ENCODE measurements at regions not wholly inside any gene's neighbourhood (a gene's known extent, or its start where the extent isn't known, plus 50 kb on each side); places are given as distances from the start of the nearest gene placed in this dataset.

GRCh38 chr13:90783273-90783672 is 564.2 kb upstream of the MIR17HG start (continued):
- TF ChIP-seq ZNF462 (CRISPR knock-in tag; IDR thresholded peaks at IDR 0.05), result no peak
- no peak for TF ChIP-seq CREB1 (CRISPR knock-in tag; IDR thresholded peaks at IDR 0.05; ENCODE audit: low read depth)

GRCh38 chr13:90787007-90787406 is 560.5 kb upstream of the MIR17HG start:
- peaks cover 2% of the 10 kb centered on the region; the same call in 2 of the 3 replicates for H3K4me1 Mint-ChIP-seq
- no peak overlapping the region for H3K27ac ChIP-seq (ENCODE audit: low read depth)

More at GRCh38 chr13:90787007-90787406, 560.5 kb upstream of the MIR17HG start:
- Histone ChIP-seq H3K9me2 (ENCODE audit: insufficient read depth) (no peaks in the 10 kb centered on the region), H2AFZ (no peak overlapping the region), H3K27me3 (ENCODE audit: insufficient read depth) (no peaks in the 10 kb centered on the region), H3K79me2 (replicated peaks; ENCODE audit: insufficient read depth) (no peaks in the 10 kb centered on the region), H3F3A (replicated peaks; ENCODE audit: low read depth) (no peaks in the 10 kb centered on the region), H4K20me1 (replicated peaks; ENCODE audit: insufficient read depth) (no peaks in the 10 kb centered on the region), H3K4me1 (ENCODE audit: insufficient read depth) (peaks cover 2% of the 10 kb centered on the region; the same call in 1 of the 2 replicates), H3K36me3 (ENCODE audit: insufficient read depth) (no peaks in the 10 kb centered on the region), H3K4me2 (no peak overlapping the region), H3K4me3 (no peak overlapping the region)
- ATAC-seq (no peak), DNase-seq (ENCODE audit: low spot score) (no peak)
- Mint-ChIP-seq H3K4me3 (no peak overlapping the region), H3K27me3 (ENCODE audit: insufficient read depth, low read depth, poor library complexity) (peaks cover 3% of the 10 kb centered on the region), H3K27ac (no peak overlapping the region), H3K9me3 (no peaks in the 10 kb centered on the region; the same call in 2 of the 3 replicates), H3K36me3 (ENCODE audit: low read depth) (no peaks in the 10 kb centered on the region)
- no peak for TF ChIP-seq ETS1 (IDR thresholded peaks at IDR 0.05)
- no peak for TF ChIP-seq EZH2phosphoT487 (IDR thresholded peaks at IDR 0.05; ENCODE audit: unreplicated experiment)
- TF ChIP-seq EZH2 (IDR thresholded peaks at IDR 0.05; ENCODE audit: low read depth, unreplicated experiment), result no peak

Measured in GM23338 (cell line).